Thyroid gland (tissue), 4 donors: ENCODE measurements at regions not wholly inside any gene's neighbourhood (a gene's known extent, or its start where the extent isn't known, plus 50 kb on each side); places are given as distances from the start of the nearest gene placed in this dataset.

Source experiments
- POLR2A ChIP-seq, 2 donors: fragments of 450-650 bp; IDR thresholded peaks; one replicate each; pipeline ENCODE4 v1.6.1; 2017; ENCODE audit warnings: antibody characterized with exemption in 2 of 2, mild to moderate bottlenecking in 2 of 2, moderate library complexity in 1 of 2
- TF ChIP-seq, protein P1 (sequence below), 6 experiments: fragments of 200-600 bp in 3 of 6; fragments of 450-650 bp in 3 of 6; sonication (generic) in 3 of 6; IDR thresholded peaks; one replicate each; pipeline ENCODE4 v1.5.1; 2016 to 2019; ENCODE audit warnings: antibody characterized with exemption in 6 of 6, mild to moderate bottlenecking in 2 of 6, inconsistent platforms in 1 of 6, moderate library complexity in 1 of 6

DNA sequence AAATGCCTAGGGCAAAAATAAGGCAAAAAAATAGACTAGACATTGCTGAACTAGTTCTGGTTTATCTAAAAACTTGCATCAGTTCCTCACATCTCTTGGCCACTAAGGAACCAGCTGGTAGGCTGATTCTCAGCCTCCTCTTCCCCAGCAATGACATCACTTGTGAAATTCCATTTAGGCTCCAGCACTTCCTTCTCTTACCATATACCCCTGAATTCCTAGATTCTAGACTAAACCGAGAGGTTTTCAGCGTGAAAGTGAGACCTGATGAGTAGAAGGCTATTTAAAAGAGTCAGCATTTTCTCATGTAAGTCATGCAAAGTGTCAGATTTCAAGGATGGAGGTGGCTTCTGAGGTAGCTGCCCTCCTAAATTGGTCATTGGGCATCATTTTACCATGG lies 247.1 kb upstream of the CDIN1 start:
- no peak for TF ChIP-seq POLR2A (IDR thresholded peaks at IDR 0.05)
- TF ChIP-seq, protein P1, sequence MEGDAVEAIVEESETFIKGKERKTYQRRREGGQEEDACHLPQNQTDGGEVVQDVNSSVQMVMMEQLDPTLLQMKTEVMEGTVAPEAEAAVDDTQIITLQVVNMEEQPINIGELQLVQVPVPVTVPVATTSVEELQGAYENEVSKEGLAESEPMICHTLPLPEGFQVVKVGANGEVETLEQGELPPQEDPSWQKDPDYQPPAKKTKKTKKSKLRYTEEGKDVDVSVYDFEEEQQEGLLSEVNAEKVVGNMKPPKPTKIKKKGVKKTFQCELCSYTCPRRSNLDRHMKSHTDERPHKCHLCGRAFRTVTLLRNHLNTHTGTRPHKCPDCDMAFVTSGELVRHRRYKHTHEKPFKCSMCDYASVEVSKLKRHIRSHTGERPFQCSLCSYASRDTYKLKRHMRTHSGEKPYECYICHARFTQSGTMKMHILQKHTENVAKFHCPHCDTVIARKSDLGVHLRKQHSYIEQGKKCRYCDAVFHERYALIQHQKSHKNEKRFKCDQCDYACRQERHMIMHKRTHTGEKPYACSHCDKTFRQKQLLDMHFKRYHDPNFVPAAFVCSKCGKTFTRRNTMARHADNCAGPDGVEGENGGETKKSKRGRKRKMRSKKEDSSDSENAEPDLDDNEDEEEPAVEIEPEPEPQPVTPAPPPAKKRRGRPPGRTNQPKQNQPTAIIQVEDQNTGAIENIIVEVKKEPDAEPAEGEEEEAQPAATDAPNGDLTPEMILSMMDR (IDR thresholded peaks at IDR 0.05): no peak
